GM19372 (cell line): ENCODE measurements at regions not wholly inside any gene's neighbourhood (a gene's known extent, or its start where the extent isn't known, plus 50 kb on each side); places are given as distances from the start of the nearest gene placed in this dataset.
"Not testable (repeated sequence)": the region's sequence is repeated elsewhere in the genome, so short reads cannot be mapped to it uniquely, and the experiment has no call there.

Experiments used
- ATAC-seq: cut with Tn5 transposase; IDR thresholded peaks from one replicate; pipeline ENCODE4 v1.9.1; 2021; ENCODE audit warnings: mild to moderate bottlenecking, low read depth, moderate library complexity; ENCODE audit not compliant: unreplicated experiment

GRCh38 chrX:39418254-39418704, 617.0 kb downstream of the MID1IP1 start:
- no peak for ATAC-seq

GRCh38 chrX:39418731-39419638, 617.7 kb downstream of the MID1IP1 start:
- no peak for ATAC-seq

- no peak for ATAC-seq
Observed at GRCh38 chrX:39421006-39421405, 619.7 kb downstream of the MID1IP1 start.

- no peak for ATAC-seq
Observed at GRCh38 chrX:39425124-39425806, 624.0 kb downstream of the MID1IP1 start.

GRCh38 chrX:39426101-39426500, 624.8 kb downstream of the MID1IP1 start:
- no peak for ATAC-seq

GRCh38 chrX:39427492-39427891, 626.2 kb downstream of the MID1IP1 start:
- ATAC-seq, result no peak

GRCh38 chrX:39427906-39428305, 626.6 kb downstream of the MID1IP1 start:
- ATAC-seq, result no peak

- ATAC-seq, result no peak
Observed at GRCh38 chrX:39430551-39430950, 629.3 kb downstream of the MID1IP1 start.

- ATAC-seq, result no peak
Observed at GRCh38 chrX:39431893-39432292, 630.6 kb downstream of the MID1IP1 start.

- not testable (repeated sequence) for ATAC-seq
Observed at GRCh38 chrX:39434671-39435070, 633.4 kb downstream of the MID1IP1 start.

- not testable (repeated sequence) for ATAC-seq
Observed at GRCh38 chrX:39436538-39436937, 635.3 kb downstream of the MID1IP1 start.

GRCh38 chrX:39437670-39438441, 636.6 kb downstream of the MID1IP1 start:
- ATAC-seq, result no peak

- ATAC-seq, result no peak
Observed at GRCh38 chrX:39438603-39439602, 637.6 kb downstream of the MID1IP1 start.

- peak; percentile 63 for ATAC-seq
Observed at GRCh38 chrX:39439906-39440798, 638.9 kb downstream of the MID1IP1 start.

GRCh38 chrX:39440799-39441284, 639.6 kb downstream of the MID1IP1 start:
- no peak for ATAC-seq

- ATAC-seq, result peak; percentile 49
Observed at GRCh38 chrX:39442332-39442731, 641.1 kb downstream of the MID1IP1 start.

GRCh38 chrX:39443240-39443639, 642.0 kb downstream of the MID1IP1 start:
- ATAC-seq, result no peak

GRCh38 chrX:39445336-39445735, 644.1 kb downstream of the MID1IP1 start:
- ATAC-seq, result no peak
